ENCODE measurements at regions not wholly inside any gene's neighbourhood (a gene's known extent, or its start where the extent isn't known, plus 50 kb on each side); places are given as distances from the start of the nearest gene placed in this dataset.
"Not testable (repeated sequence)": the region's sequence is repeated elsewhere in the genome, so short reads cannot be mapped to it uniquely, and the experiment has no call there.

- Histone ChIP-seq H3K4me3 (ENCODE audit: low read depth in 1 of 2, low read length in 2 of 2) (no peak overlapping the region), H3K27ac (ENCODE audit: low read depth in 2 of 2, low read length in 1 of 2) (no peak overlapping the region), H3K4me1 (ENCODE audit: control insufficient read depth in 2 of 2, insufficient read depth in 2 of 2, low read length in 1 of 2) (peaks cover 0 to 3% of the 10 kb centered on the region in 2 donors), H3K27me3 (ENCODE audit: control insufficient read depth in 1 of 2, insufficient read depth in 2 of 2, low read length in 2 of 2) (no peaks in the 10 kb centered on the region), H3K9me3 (ENCODE audit: control insufficient read depth in 2 of 2, insufficient read depth in 1 of 2, low read depth in 1 of 2, low read length in 1 of 2) (no peaks in the 10 kb centered on the region), H3K36me3 (ENCODE audit: control insufficient read depth in 2 of 2, insufficient read depth in 2 of 2, low read length in 1 of 2) (no peaks in the 10 kb centered on the region)
- WGBS, 2 donors: 85 to 87% methylated on average over 5 of the region's 5 CpGs
These were observed 194.3 kb downstream of the DLEU7 start for GRCh38 chr13:50649211-50649610.

GRCh38 chr13:50650592-50651504 is 192.6 kb downstream of the DLEU7 start:
- no peak overlapping the region for H3K4me3 ChIP-seq (ENCODE audit: low read depth in 1 of 2, low read length in 2 of 2)
- H3K36me3 ChIP-seq (ENCODE audit: control insufficient read depth in 2 of 2, insufficient read depth in 2 of 2, low read length in 1 of 2): no peaks in the 10 kb centered on the region
- no peak overlapping the region for H3K27ac ChIP-seq (ENCODE audit: low read depth in 2 of 2, low read length in 1 of 2)
- 38 to 39% methylated on average over 11 of the region's 11 CpGs for WGBS, 2 donors
- peaks cover 0 to 3% of the 10 kb centered on the region in 2 donors for H3K4me1 ChIP-seq (ENCODE audit: control insufficient read depth in 2 of 2, insufficient read depth in 2 of 2, low read length in 1 of 2)
- no peaks in the 10 kb centered on the region for H3K9me3 ChIP-seq (ENCODE audit: control insufficient read depth in 2 of 2, insufficient read depth in 1 of 2, low read depth in 1 of 2, low read length in 1 of 2)
- H3K27me3 ChIP-seq (ENCODE audit: control insufficient read depth in 1 of 2, insufficient read depth in 2 of 2, low read length in 2 of 2): no peaks in the 10 kb centered on the region

DNA sequence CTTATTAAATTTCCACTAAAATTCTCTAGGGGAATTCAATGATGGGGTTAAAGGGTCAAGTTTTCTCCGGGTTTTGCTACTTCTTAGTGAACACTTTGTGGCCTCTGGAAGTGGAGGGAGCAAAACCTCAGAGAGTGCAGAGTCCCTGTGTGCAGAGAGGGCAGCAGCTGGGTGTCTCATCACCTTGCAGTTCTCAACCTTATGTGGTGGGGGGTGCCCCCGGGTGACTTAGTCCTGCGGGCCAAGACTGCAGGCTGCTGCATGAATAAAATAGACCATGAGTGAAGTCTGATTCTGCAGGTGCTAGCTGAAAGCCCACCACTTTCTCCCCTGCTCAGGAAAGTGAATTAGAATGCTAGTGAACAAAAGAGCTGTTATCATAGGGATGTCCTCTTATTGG is 191.6 kb downstream of the DLEU7 start:
- no peaks in the 10 kb centered on the region for H3K36me3 ChIP-seq (ENCODE audit: control insufficient read depth in 2 of 2, insufficient read depth in 2 of 2, low read length in 1 of 2)
- no peak overlapping the region for H3K27ac ChIP-seq (ENCODE audit: low read depth in 2 of 2, low read length in 1 of 2)
- no peaks in the 10 kb centered on the region for H3K9me3 ChIP-seq (ENCODE audit: control insufficient read depth in 2 of 2, insufficient read depth in 1 of 2, low read depth in 1 of 2, low read length in 1 of 2)
- no peak overlapping the region for H3K4me3 ChIP-seq (ENCODE audit: low read depth in 1 of 2, low read length in 2 of 2)
- H3K27me3 ChIP-seq (ENCODE audit: control insufficient read depth in 1 of 2, insufficient read depth in 2 of 2, low read length in 2 of 2): no peaks in the 10 kb centered on the region
- 68 to 81% methylated on average over 3 of the region's 3 CpGs for WGBS, 2 donors
- peaks cover 0 to 3% of the 10 kb centered on the region in 2 donors for H3K4me1 ChIP-seq (ENCODE audit: control insufficient read depth in 2 of 2, insufficient read depth in 2 of 2, low read length in 1 of 2)

DNA sequence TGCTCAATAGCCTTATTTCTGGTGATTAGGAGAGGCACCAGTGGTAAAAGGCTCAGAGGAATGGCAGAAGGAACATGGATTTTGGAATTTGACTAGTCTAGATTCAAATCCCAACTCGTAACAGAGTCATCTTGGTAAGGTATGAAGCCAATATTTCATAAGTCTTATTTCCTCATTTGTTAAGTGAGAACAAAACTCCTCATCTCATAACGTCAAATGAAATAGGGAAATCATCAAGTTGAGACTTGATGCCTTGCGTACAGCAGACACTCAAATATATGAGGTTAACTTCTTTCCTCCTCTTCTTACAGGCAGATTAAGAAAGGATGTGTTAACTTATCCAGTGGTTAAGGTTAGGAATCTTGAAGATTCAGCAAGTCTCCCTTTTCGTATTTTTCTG is 189.2 kb downstream of the DLEU7 start:
- Histone ChIP-seq H3K4me3 (ENCODE audit: low read depth in 1 of 2, low read length in 2 of 2) (no peak overlapping the region), H3K27ac (ENCODE audit: low read depth in 2 of 2, low read length in 1 of 2) (no peak overlapping the region), H3K36me3 (ENCODE audit: control insufficient read depth in 2 of 2, insufficient read depth in 2 of 2, low read length in 1 of 2) (no peaks in the 10 kb centered on the region), H3K4me1 (ENCODE audit: control insufficient read depth in 2 of 2, insufficient read depth in 2 of 2, low read length in 1 of 2) (peaks cover 0 to 3% of the 10 kb centered on the region in 2 donors), H3K27me3 (ENCODE audit: control insufficient read depth in 1 of 2, insufficient read depth in 2 of 2, low read length in 2 of 2) (no peaks in the 10 kb centered on the region), H3K9me3 (ENCODE audit: control insufficient read depth in 2 of 2, insufficient read depth in 1 of 2, low read depth in 1 of 2, low read length in 1 of 2) (no peaks in the 10 kb centered on the region)
- WGBS, 2 donors: 84 to 87% methylated on average over 4 of the region's 4 CpGs

GRCh38 chr13:50661881-50662280 is 181.6 kb downstream of the DLEU7 start:
- not testable (repeated sequence) for H3K27me3 ChIP-seq (ENCODE audit: control insufficient read depth in 1 of 2, insufficient read depth in 2 of 2, low read length in 2 of 2); H3K9me3 ChIP-seq (ENCODE audit: control insufficient read depth in 2 of 2, insufficient read depth in 1 of 2, low read depth in 1 of 2, low read length in 1 of 2); H3K27ac ChIP-seq (ENCODE audit: low read depth in 2 of 2, low read length in 1 of 2); H3K36me3 ChIP-seq (ENCODE audit: control insufficient read depth in 2 of 2, insufficient read depth in 2 of 2, low read length in 1 of 2); H3K4me3 ChIP-seq (ENCODE audit: low read depth in 1 of 2, low read length in 2 of 2); H3K4me1 ChIP-seq (ENCODE audit: control insufficient read depth in 2 of 2, insufficient read depth in 2 of 2, low read length in 1 of 2)
- 87 to 93% methylated on average over 5 of the region's 5 CpGs for WGBS, 2 donors

GRCh38 chr13:50664951-50665350 is 178.5 kb downstream of the DLEU7 start:
- Histone ChIP-seq H3K27ac (ENCODE audit: low read depth in 2 of 2, low read length in 1 of 2) (no peak overlapping the region), H3K36me3 (ENCODE audit: control insufficient read depth in 2 of 2, insufficient read depth in 2 of 2, low read length in 1 of 2) (no peaks in the 10 kb centered on the region), H3K4me3 (ENCODE audit: low read depth in 1 of 2, low read length in 2 of 2) (no peak overlapping the region), H3K27me3 (ENCODE audit: control insufficient read depth in 1 of 2, insufficient read depth in 2 of 2, low read length in 2 of 2) (no peaks in the 10 kb centered on the region), H3K4me1 (ENCODE audit: control insufficient read depth in 2 of 2, insufficient read depth in 2 of 2, low read length in 1 of 2) (no peaks in the 10 kb centered on the region), H3K9me3 (ENCODE audit: control insufficient read depth in 2 of 2, insufficient read depth in 1 of 2, low read depth in 1 of 2, low read length in 1 of 2) (no peaks in the 10 kb centered on the region)
- 94 to 98% methylated on average over 2 of the region's 2 CpGs for WGBS, 2 donors

DNA sequence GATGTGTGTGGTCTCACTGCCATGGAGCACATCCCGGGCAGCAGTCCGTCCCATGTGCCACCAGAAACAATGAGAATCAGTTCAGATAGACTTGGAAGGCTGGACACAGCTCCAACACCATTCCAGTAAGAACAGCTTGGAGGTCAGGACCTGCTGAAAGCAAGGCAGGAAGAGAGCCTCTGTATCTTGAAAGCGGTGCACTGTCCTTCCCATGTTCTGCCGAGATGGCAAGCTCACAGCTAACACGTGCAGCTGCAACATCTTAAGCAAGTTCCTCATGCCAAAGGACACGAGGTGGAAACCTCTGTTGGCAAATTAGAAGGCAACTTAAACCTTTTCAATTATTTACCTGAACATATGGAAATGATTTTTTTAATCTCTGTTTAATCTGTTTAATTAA is 175.4 kb downstream of the DLEU7 start:
- no peaks in the 10 kb centered on the region for H3K9me3 ChIP-seq (ENCODE audit: control insufficient read depth in 2 of 2, insufficient read depth in 1 of 2, low read depth in 1 of 2, low read length in 1 of 2)
- no peaks in the 10 kb centered on the region for H3K27me3 ChIP-seq (ENCODE audit: control insufficient read depth in 1 of 2, insufficient read depth in 2 of 2, low read length in 2 of 2)
- no peak overlapping the region for H3K27ac ChIP-seq (ENCODE audit: low read depth in 2 of 2, low read length in 1 of 2)
- H3K4me1 ChIP-seq (ENCODE audit: control insufficient read depth in 2 of 2, insufficient read depth in 2 of 2, low read length in 1 of 2): no peaks in the 10 kb centered on the region
- 76 to 80% methylated on average over 6 of the region's 6 CpGs for whole genome bisulfite sequencing, 2 donors
- H3K4me3 ChIP-seq (ENCODE audit: low read depth in 1 of 2, low read length in 2 of 2): no peak overlapping the region
- H3K36me3 ChIP-seq (ENCODE audit: control insufficient read depth in 2 of 2, insufficient read depth in 2 of 2, low read length in 1 of 2): no peaks in the 10 kb centered on the region

GRCh38 chr13:50668691-50669271 is 174.7 kb downstream of the DLEU7 start:
- 68 to 72% methylated on average over 3 of the region's 3 CpGs for WGBS, 2 donors
- no peaks in the 10 kb centered on the region for H3K9me3 ChIP-seq (ENCODE audit: control insufficient read depth in 2 of 2, insufficient read depth in 1 of 2, low read depth in 1 of 2, low read length in 1 of 2)

GRCh38 chr13:50670272-50670671 is 173.2 kb downstream of the DLEU7 start:
- no peaks in the 10 kb centered on the region for H3K27me3 ChIP-seq (ENCODE audit: control insufficient read depth in 1 of 2, insufficient read depth in 2 of 2, low read length in 2 of 2)
- no peak overlapping the region for H3K27ac ChIP-seq (ENCODE audit: low read depth in 2 of 2, low read length in 1 of 2)
- no peaks in the 10 kb centered on the region for H3K4me1 ChIP-seq (ENCODE audit: control insufficient read depth in 2 of 2, insufficient read depth in 2 of 2, low read length in 1 of 2)
- WGBS, 2 donors: 94% methylated on average over 8 of the region's 8 CpGs
- no peak overlapping the region for H3K4me3 ChIP-seq (ENCODE audit: low read depth in 1 of 2, low read length in 2 of 2)
- no peaks in the 10 kb centered on the region for H3K36me3 ChIP-seq (ENCODE audit: control insufficient read depth in 2 of 2, insufficient read depth in 2 of 2, low read length in 1 of 2)
- H3K9me3 ChIP-seq (ENCODE audit: control insufficient read depth in 2 of 2, insufficient read depth in 1 of 2, low read depth in 1 of 2, low read length in 1 of 2): no peaks in the 10 kb centered on the region

More at GRCh38 chr13:50668691-50669271, 174.7 kb downstream of the DLEU7 start:
- Histone ChIP-seq H3K27ac (ENCODE audit: low read depth in 2 of 2, low read length in 1 of 2) (no peak overlapping the region), H3K4me3 (ENCODE audit: low read depth in 1 of 2, low read length in 2 of 2) (no peak overlapping the region), H3K4me1 (ENCODE audit: control insufficient read depth in 2 of 2, insufficient read depth in 2 of 2, low read length in 1 of 2) (no peaks in the 10 kb centered on the region), H3K36me3 (ENCODE audit: control insufficient read depth in 2 of 2, insufficient read depth in 2 of 2, low read length in 1 of 2) (no peaks in the 10 kb centered on the region), H3K27me3 (ENCODE audit: control insufficient read depth in 1 of 2, insufficient read depth in 2 of 2, low read length in 2 of 2) (no peaks in the 10 kb centered on the region)
